Choroid plexus epithelial cell (primary cell): ENCODE measurements at regions not wholly inside any gene's neighbourhood (a gene's known extent, or its start where the extent isn't known, plus 50 kb on each side); places are given as distances from the start of the nearest gene placed in this dataset.

Source experiments
- DNase-seq: peaks from one replicate; pipeline ENCODE4 v3.0.0-alpha.2; 2010; ENCODE audit warnings: low read depth
- H3K4me3 ChIP-seq: 2 replicates; pipeline ENCODE4 v1.5.1; 2011; ENCODE audit warnings: low read depth, mild to moderate bottlenecking, control low read depth, low read length, moderate library complexity
- CTCF ChIP-seq: conservative IDR thresholded peaks from 2 replicates; pipeline ENCODE4 v1.5.1; 2011; ENCODE audit warnings: low read depth, mild to moderate bottlenecking, control low read depth, inconsistent platforms, low read length, moderate library complexity

GRCh38 chr6:16832043-16832567 is 70.8 kb upstream of the ATXN1 start:
- DNase-seq = no peak
- no peak overlapping the region for H3K4me3 ChIP-seq
- TF ChIP-seq CTCF = no peak

- TF ChIP-seq CTCF = no peak
- DNase-seq = no peak
- H3K4me3 ChIP-seq = no peak overlapping the region
These were observed 69.9 kb upstream of the ATXN1 start for GRCh38 chr6:16831136-16831535.

- DNase-seq = no peak
- H3K4me3 ChIP-seq = no peak overlapping the region
- TF ChIP-seq CTCF = no peak
These were observed 66.8 kb upstream of the ATXN1 start for GRCh38 chr6:16828058-16828457.

- no peak overlapping the region for H3K4me3 ChIP-seq
- no peak for DNase-seq
- TF ChIP-seq CTCF = no peak
These were observed 66.4 kb upstream of the ATXN1 start for GRCh38 chr6:16827627-16828026.

GRCh38 chr6:16825784-16826183 is 64.5 kb upstream of the ATXN1 start:
- H3K4me3 ChIP-seq = no peak overlapping the region
- DNase-seq = no peak
- no peak for TF ChIP-seq CTCF

GRCh38 chr6:16824845-16825685 is 63.8 kb upstream of the ATXN1 start:
- no peak overlapping the region for H3K4me3 ChIP-seq
- TF ChIP-seq CTCF = no peak
- DNase-seq = no peak
